CD4-positive, CD25-positive, alpha-beta regulatory T cell (primary cell): ENCODE measurements at regions not wholly inside any gene's neighbourhood (a gene's known extent, or its start where the extent isn't known, plus 50 kb on each side); places are given as distances from the start of the nearest gene placed in this dataset.

Experiments
- ATAC-seq, 2 donors: fragments of 150-1000 bp; cut with Tn5 transposase; one replicate each; pipeline ENCODE4 v1.10.0; 2021; ENCODE audit warnings: low read depth in 2 of 2, moderate number of reproducible peaks in 2 of 2, moderate library complexity in 1 of 2
- DNase-seq, 3 donors: peaks; one replicate each; pipeline versions ENCODE4 v3.0.0 to v3.0.0-alpha.2; 2012 to 2022; ENCODE audit warnings: mixed read lengths in 1 of 3
- H3K27ac ChIP-seq: one replicate; pipeline ENCODE4 v1.7.0; 2013; ENCODE audit warnings: mild to moderate bottlenecking, low read length; ENCODE audit not compliant: insufficient read depth, poor library complexity, severe bottlenecking
- H3K27me3 ChIP-seq: one replicate; pipeline ENCODE4 v1.7.0; 2013; ENCODE audit warnings: low read length; ENCODE audit not compliant: control insufficient read depth, insufficient read depth
- H3K36me3 ChIP-seq: one replicate; pipeline ENCODE4 v1.7.0; 2013; ENCODE audit warnings: mild to moderate bottlenecking, low read length, moderate library complexity; ENCODE audit not compliant: control insufficient read depth, insufficient read depth
- H3K4me1 ChIP-seq: 2 replicates; pipeline ENCODE4 v1.7.0; 2013; ENCODE audit warnings: mild to moderate bottlenecking, low read length; ENCODE audit not compliant: insufficient read depth, control insufficient read depth, poor library complexity, severe bottlenecking
- H3K4me3 ChIP-seq: one replicate; pipeline ENCODE4 v1.7.0; 2013; ENCODE audit warnings: low read depth, mild to moderate bottlenecking, low read length, moderate library complexity
- H3K9me3 ChIP-seq, 2 experiments: 1 replicate in 1 of 2; 2 replicates in 1 of 2; pipeline ENCODE4 v1.7.0; 2013; ENCODE audit warnings: low read length in 2 of 2, mild to moderate bottlenecking in 1 of 2, moderate library complexity in 1 of 2; ENCODE audit not compliant: control insufficient read depth in 2 of 2
- H3K27ac Mint-ChIP-seq, 3 donors: one replicate each; pipeline ENCODE4 v1.8.0; 2020 to 2022; ENCODE audit warnings: mild to moderate bottlenecking in 3 of 3, mixed read lengths in 3 of 3, moderate library complexity in 2 of 3
- H3K27me3 Mint-ChIP-seq: one replicate; pipeline ENCODE4 v1.8.0; 2022; ENCODE audit warnings: mild to moderate bottlenecking, mixed read lengths
- H3K36me3 Mint-ChIP-seq: one replicate; pipeline ENCODE4 v1.8.0; 2020; ENCODE audit warnings: mixed read lengths
- H3K4me1 Mint-ChIP-seq, 4 donors: one replicate each; pipeline ENCODE4 v1.8.0; 2020 to 2022; ENCODE audit warnings: mixed read lengths in 4 of 4, mild to moderate bottlenecking in 1 of 4
- H3K4me3 Mint-ChIP-seq, 4 donors: one replicate each; pipeline ENCODE4 v1.8.0; 2020 to 2022; ENCODE audit warnings: mild to moderate bottlenecking in 4 of 4, mixed read lengths in 4 of 4, moderate library complexity in 3 of 4
- H3K9me3 Mint-ChIP-seq, 7 donors: one replicate each; pipeline ENCODE4 v1.8.0; 2020 to 2022; ENCODE audit warnings: mixed read lengths in 7 of 7, mild to moderate bottlenecking in 3 of 7, moderate library complexity in 2 of 7

DNA sequence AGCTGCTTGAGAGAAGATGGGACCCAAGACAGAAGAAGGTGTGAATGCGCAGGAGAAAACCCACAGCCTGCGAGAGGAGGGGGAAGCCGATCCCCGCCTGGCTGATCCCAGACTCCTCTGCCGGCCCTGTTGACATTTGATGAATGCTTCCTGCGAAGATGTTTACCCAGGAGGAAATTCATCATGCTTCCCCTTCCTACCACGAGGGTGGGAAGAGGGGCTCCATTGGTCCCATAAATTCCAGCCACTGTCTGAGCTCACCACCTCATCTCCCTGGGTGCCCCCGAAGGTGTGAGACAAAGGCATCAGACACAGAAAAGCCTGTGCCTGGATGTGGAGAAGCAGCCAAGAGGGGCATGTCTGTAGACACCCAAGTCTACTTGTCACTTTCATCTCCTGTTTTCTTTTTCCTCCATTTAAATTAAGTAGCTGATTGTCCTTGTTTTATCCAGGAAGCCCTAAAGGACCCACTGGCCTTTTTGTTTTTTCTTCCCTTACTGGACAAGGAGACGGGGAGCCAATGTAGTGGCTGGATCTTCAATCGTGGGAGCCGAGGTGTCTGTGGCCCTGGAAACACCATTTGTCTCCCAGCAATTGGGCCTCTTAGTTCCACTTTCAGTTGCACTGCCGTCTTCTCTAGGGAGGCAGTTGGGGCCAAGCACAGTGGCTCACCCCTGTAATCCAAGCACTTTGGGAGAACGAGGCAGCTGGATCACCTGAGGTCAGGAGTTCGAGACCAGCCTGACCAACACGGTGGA is 95.3 kb upstream of the HES1 start:
- H3K4me3 ChIP-seq: no peak overlapping the region
- H3K27me3 ChIP-seq: no peaks in the 10 kb centered on the region
- no peaks in the 10 kb centered on the region for H3K36me3 ChIP-seq
- no peak for DNase-seq
- no peaks in the 10 kb centered on the region for H3K9me3 ChIP-seq
- no peaks in the 10 kb centered on the region for H3K4me1 Mint-ChIP-seq
- no peak overlapping the region for H3K27ac ChIP-seq
- H3K4me1 ChIP-seq: no peaks in the 10 kb centered on the region
- no peak for ATAC-seq
- H3K36me3 Mint-ChIP-seq: no peaks in the 10 kb centered on the region
- peaks cover 0 to 1% (median 0%) of the 10 kb centered on the region in 7 donors for H3K9me3 Mint-ChIP-seq
- peaks cover 15% of the 10 kb centered on the region for H3K27me3 Mint-ChIP-seq
- no peak overlapping the region for H3K27ac Mint-ChIP-seq
- H3K4me3 Mint-ChIP-seq: no peak overlapping the region

DNA sequence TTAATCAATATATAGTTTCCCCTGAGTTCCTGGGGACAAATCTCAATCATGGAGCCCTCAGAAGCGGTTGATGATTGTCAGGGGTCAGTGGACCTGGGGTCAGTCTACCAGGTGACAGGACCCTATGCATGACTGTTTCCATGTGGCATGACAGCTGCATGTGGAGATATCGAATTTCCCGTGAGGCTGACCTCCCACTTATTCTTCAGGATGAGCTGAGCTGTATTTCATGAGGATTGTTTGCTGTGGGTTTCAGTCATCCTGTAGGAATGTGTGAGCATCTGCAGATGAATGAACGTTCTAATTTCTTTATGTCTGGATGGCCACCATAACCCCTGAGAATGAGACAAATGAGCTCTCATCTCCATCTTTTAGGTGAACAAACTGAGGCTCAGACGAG is 93.0 kb upstream of the HES1 start:
- Histone ChIP-seq H3K27me3 (no peaks in the 10 kb centered on the region), H3K36me3 (no peaks in the 10 kb centered on the region), H3K27ac (no peak overlapping the region), H3K4me3 (no peak overlapping the region), H3K4me1 (no peaks in the 10 kb centered on the region), H3K9me3 (no peaks in the 10 kb centered on the region)
- ATAC-seq (no peak), DNase-seq (no peak)
- no peak overlapping the region for H3K4me3 Mint-ChIP-seq
- H3K4me1 Mint-ChIP-seq: peaks cover 0 to 2% (median 0%) of the 10 kb centered on the region in 4 donors
- no peak overlapping the region for H3K27ac Mint-ChIP-seq
- H3K9me3 Mint-ChIP-seq: peaks cover 0 to 1% (median 0%) of the 10 kb centered on the region in 7 donors
- no peaks in the 10 kb centered on the region for H3K36me3 Mint-ChIP-seq
- peaks cover 12% of the 10 kb centered on the region for H3K27me3 Mint-ChIP-seq

DNA sequence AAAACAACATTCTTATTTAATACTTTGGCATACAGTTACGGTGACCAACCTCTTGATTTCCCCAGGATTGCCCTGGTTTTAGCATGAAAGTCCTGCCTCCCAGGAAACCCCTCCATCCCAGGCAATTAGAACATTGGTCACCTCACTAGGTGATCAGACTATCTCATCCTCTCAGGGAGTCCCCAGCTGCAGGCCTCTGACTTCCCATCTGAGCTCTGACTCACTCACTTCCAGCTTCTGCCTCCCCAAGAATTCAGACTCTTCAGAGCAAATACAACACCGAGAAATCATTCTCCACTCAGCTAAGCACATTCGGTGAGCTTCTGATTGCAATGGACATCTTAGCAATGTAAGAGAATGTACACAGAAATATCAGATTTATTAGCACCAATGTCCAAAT is 92.4 kb upstream of the HES1 start:
- Mint-ChIP-seq H3K9me3 (peaks cover 0 to 1% (median 0%) of the 10 kb centered on the region in 7 donors), H3K4me1 (peaks cover 0 to 2% (median 0%) of the 10 kb centered on the region in 4 donors), H3K36me3 (no peaks in the 10 kb centered on the region), H3K27ac (no peak overlapping the region), H3K4me3 (no peak overlapping the region), H3K27me3 (peaks cover 12% of the 10 kb centered on the region)
- no peak for ATAC-seq
- no peaks in the 10 kb centered on the region for H3K36me3 ChIP-seq
- H3K9me3 ChIP-seq: no peaks in the 10 kb centered on the region
- no peaks in the 10 kb centered on the region for H3K27me3 ChIP-seq
- no peak for DNase-seq
- H3K4me1 ChIP-seq: no peaks in the 10 kb centered on the region
- no peak overlapping the region for H3K4me3 ChIP-seq
- no peak overlapping the region for H3K27ac ChIP-seq

DNA sequence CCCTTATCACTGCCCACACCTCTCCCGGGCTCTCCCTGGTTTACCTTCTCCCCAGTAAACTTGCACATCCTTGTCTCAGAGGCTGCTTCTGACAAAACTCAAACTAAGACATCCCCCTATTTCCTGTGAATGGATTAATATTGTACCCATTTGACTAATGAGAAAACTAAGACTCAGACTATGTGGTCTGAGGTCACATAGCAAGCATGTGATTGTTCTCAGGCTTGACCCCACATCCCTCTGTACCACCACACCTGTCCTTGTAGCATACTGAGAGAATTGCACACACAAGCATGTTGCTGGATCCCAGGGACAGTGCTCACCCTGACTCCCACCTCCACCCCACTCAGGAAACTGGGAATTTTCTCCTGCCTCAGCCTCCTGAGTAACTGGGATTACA is 90.7 kb upstream of the HES1 start:
- Mint-ChIP-seq H3K36me3 (no peaks in the 10 kb centered on the region), H3K27me3 (peaks cover 12% of the 10 kb centered on the region), H3K27ac (no peak overlapping the region), H3K9me3 (peaks cover 0 to 3% (median 2%) of the 10 kb centered on the region in 7 donors), H3K4me1 (peaks cover 0 to 2% (median 0%) of the 10 kb centered on the region in 4 donors), H3K4me3 (no peak overlapping the region)
- DNase-seq (no peak), ATAC-seq (no peak)
- Histone ChIP-seq H3K36me3 (no peaks in the 10 kb centered on the region), H3K4me1 (no peaks in the 10 kb centered on the region), H3K27ac (no peak overlapping the region), H3K27me3 (peaks cover 3% of the 10 kb centered on the region), H3K9me3 (peaks cover 1 to 2% of the 10 kb centered on the region in 2 experiments), H3K4me3 (no peak overlapping the region)

DNA sequence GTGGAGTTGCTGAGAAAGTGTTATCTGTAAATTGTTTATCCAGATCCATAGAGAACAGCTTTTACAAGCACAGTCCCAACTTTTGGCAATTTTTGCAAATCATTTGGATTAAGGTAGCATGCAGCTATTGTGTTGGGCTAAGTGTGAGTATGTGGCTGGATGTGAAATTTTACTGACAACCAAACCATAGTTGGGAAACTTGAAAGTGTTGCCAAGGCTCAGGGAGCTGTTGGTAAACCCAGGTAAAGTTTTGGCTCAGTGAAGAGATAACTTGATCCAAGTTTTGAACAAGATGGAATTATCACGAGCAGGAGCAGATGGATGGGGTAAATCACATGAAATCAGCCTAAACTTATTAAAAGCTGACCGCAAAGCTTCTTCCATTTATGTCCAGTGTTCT is 90.0 kb upstream of the HES1 start:
- peaks cover 0 to 10% (median 4%) of the 10 kb centered on the region in 7 donors for H3K9me3 Mint-ChIP-seq
- ATAC-seq: no peak
- no peak overlapping the region for H3K4me3 ChIP-seq
- no peak overlapping the region for H3K27ac Mint-ChIP-seq
- no peak overlapping the region for H3K27ac ChIP-seq
- H3K4me1 Mint-ChIP-seq: peaks cover 0 to 2% (median 0%) of the 10 kb centered on the region in 4 donors
- no peaks in the 10 kb centered on the region for H3K36me3 ChIP-seq
- H3K27me3 ChIP-seq: peaks cover 7% of the 10 kb centered on the region
- DNase-seq: no peak
- no peaks in the 10 kb centered on the region for H3K36me3 Mint-ChIP-seq
- peaks cover 7 to 8% of the 10 kb centered on the region in 2 experiments for H3K9me3 ChIP-seq
- H3K27me3 Mint-ChIP-seq: peaks cover 10% of the 10 kb centered on the region
- H3K4me3 Mint-ChIP-seq: no peak overlapping the region
- no peaks in the 10 kb centered on the region for H3K4me1 ChIP-seq

DNA sequence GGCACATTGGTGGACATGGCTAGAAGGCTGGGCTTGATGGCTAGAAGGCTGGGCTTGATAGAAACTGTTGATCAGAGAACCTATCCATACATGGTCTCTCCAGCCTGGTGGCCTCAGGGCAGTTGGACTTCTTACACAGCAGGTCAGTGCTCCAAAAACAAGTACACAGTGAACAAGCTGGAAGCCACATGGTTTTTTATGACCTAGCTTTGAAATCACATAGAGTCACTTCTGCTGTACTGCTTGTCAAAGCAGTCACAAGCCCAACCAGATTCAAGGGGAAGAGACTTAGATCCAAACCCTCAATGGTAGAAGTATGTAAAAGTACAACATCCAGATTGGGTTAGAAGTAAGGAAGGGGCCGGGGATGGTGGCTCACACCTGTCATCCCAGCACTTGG is 89.4 kb upstream of the HES1 start:
- Histone ChIP-seq H3K27me3 (peaks cover 11% of the 10 kb centered on the region), H3K4me1 (no peaks in the 10 kb centered on the region), H3K27ac (no peak overlapping the region), H3K9me3 (peaks cover 13 to 14% of the 10 kb centered on the region in 2 experiments), H3K36me3 (no peaks in the 10 kb centered on the region), H3K4me3 (no peak overlapping the region)
- no peak overlapping the region for H3K4me3 Mint-ChIP-seq
- H3K36me3 Mint-ChIP-seq: no peaks in the 10 kb centered on the region
- H3K9me3 Mint-ChIP-seq: peaks cover 0 to 15% (median 5%) of the 10 kb centered on the region in 7 donors
- no peak overlapping the region for H3K27ac Mint-ChIP-seq
- H3K4me1 Mint-ChIP-seq: peaks cover 0 to 2% (median 0%) of the 10 kb centered on the region in 4 donors
- DNase-seq: no peak
- peaks cover 13% of the 10 kb centered on the region for H3K27me3 Mint-ChIP-seq
- ATAC-seq: no peak

DNA sequence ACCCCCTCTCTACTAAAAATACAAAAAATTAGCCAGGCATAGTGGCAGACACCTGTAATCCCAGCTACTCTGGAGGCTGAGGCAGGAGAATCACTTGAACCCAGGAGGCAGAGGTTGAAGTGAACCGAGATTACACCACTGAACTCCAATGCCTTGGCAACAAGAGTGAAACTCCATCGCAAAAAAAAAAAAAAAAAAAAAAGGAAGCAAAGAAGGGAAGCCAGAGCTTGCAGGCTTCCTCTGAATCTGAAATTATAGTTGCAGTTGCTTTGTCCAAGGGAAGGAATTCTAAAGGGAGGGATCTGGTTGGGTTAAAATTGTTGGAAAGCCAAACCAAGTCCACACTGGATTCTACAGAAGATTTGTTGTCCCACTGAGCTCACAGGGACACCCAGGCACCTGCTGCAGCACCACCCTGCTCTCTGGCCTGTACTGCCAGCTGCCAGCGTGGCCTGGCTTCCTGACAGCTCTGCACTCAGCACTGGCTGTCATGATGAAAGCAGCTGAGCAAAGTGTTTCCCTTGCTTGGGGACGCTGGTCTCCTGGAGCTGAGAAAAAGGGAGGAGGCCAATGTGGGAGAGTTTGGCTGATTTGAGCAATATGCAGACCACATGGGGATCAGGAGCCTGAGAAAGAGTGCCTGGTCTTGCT is 88.8 kb upstream of the HES1 start:
- H3K27ac ChIP-seq: no peak overlapping the region

More for the DNA sequence above, 88.8 kb upstream of the HES1 start:
- ATAC-seq (no peak), DNase-seq (no peak)
- peaks cover 0 to 20% (median 7%) of the 10 kb centered on the region in 7 donors for H3K9me3 Mint-ChIP-seq
- no peaks in the 10 kb centered on the region for H3K36me3 Mint-ChIP-seq
- no peak overlapping the region for H3K4me3 Mint-ChIP-seq
- H3K27ac Mint-ChIP-seq: no peak overlapping the region
- no peaks in the 10 kb centered on the region for H3K36me3 ChIP-seq
- H3K27me3 ChIP-seq: peaks cover 11% of the 10 kb centered on the region
- H3K4me3 ChIP-seq: no peak overlapping the region
- no peaks in the 10 kb centered on the region for H3K4me1 ChIP-seq
- H3K4me1 Mint-ChIP-seq: peaks cover 0 to 2% (median 0%) of the 10 kb centered on the region in 4 donors
- peaks cover 15% of the 10 kb centered on the region for H3K27me3 Mint-ChIP-seq
- peaks cover 16 to 17% of the 10 kb centered on the region in 2 experiments for H3K9me3 ChIP-seq
